ENCODE measurements at regions not wholly inside any gene's neighbourhood (a gene's known extent, or its start where the extent isn't known, plus 50 kb on each side); places are given as distances from the start of the nearest gene placed in this dataset.
"Not testable (repeated sequence)": the region's sequence is repeated elsewhere in the genome, so short reads cannot be mapped to it uniquely, and the experiment has no call there.

DNA sequence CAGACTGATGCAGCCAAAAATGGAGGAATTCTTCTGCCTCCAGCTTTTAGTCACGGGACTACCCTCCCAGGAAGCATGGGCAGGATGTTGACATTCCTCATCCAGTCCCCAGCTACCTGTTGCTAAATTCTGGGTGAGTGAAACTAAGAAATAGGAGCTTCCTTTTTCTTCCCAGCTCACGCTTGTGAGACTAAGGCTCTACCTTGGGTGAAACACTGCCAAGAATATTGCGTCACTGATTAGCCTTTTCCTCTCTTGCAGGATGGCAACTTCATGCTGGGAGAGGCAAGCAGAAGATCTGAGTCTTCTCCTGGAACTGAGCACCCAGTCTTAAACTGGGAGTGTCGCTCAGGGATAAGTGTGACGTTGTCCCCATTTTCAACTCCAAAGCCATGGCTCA is 59.7 kb downstream of the RNU2-63P start:
- DNase-seq: not testable (repeated sequence)

DNA sequence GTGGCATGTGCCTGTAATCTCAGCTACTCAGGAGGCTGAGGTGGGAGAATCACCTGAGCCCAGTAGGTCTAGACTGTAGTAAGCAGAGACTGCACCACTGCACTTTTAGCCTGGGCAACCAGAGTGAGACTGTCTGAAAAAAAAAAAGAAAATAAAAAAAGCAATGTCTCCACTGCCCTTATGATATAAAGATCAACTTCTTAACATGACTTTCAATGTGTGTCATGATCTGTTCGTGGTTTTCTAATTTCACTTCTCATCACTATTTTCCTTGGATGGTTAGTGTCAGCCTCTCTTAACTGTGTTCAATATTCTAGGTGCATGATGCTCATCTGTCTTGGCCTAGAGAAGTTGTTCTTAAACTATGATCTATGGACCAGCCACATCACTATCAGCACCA is 67.3 kb downstream of the RNU2-63P start:
- not testable (repeated sequence) for DNase-seq

DNA sequence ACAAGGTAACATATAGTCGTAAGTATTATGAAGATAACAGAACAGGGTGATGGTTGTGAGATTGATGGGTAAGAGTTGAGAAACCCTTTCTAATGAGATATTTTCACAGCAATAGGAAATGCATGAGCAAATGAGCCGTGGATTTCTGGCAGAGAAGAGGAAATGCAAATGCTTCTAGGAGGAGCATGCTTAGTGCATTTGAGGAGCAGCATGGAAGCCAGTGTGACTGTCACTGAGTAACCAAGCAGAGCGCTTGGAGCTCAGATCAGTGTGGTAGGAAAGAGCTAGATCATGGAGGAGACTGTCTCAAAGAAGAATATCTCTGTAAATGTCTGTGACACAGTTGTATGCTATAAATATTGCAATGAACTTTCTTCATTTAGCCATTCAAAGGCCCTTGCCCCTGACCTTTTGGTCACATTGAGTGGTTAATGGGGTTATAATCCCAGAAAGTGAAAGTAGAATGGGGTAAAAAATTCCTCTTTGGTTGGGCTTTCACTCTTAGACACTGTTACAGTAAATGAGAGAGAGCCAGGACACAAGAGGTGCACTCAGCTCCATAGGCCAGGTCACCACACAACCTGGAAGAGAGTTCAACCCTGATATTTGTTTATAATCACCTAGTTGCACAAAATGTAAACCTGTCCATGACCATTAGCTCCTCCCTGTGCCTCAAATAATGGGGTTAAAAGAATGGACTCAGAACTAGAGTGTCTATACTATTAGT is 69.5 kb downstream of the RNU2-63P start:
- not testable (repeated sequence) for DNase-seq

DNA sequence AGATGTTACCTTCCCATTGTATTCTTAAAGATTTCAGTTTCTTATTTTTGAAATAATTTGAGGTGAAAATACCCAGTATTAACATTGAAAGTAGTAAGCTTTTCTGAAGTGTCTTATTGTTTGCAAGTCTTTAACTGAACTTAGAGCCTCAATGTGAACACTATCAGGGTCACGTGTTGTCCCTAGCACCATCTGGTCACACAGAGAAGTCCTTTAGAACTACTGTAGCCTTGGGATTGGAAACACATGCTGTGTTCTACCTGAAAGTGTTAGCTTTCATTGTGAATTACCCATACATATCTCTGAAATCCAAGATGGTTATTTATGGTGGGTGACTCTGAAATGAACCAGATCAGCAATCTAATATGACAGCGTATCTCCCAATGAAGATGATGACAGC is 77.0 kb downstream of the RNU2-63P start:
- not testable (repeated sequence) for DNase-seq

DNA sequence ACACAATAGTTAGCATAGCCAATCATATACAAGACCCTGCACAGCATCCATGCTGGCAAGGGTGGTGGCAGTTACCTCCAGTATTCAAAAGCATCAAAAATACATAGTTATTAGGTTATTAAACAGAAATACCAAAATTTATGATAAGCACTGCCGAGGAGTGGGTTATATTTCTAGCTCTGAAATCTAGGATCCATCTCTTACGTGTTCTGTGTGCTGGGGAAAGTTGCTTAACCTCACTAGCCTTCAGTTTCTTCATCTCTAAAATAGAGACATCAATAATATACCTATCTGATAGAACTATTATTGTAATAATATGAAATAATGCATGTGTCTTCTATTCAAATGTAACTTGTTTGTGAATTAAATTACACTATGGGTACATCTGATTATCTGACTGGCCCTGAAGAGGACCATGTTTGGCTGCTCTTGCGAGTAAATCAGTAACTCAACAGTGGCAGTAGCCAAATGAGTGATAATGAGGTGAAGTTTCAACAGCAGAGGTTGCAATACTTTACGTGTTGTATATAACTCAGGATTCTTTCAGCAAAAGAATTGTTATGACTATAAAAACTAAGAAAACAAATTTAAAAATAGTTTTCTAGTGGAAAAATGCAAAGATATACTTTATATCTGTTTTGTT is 93.5 kb upstream of the RGPD2 start:
- not testable (repeated sequence) for DNase-seq

DNA sequence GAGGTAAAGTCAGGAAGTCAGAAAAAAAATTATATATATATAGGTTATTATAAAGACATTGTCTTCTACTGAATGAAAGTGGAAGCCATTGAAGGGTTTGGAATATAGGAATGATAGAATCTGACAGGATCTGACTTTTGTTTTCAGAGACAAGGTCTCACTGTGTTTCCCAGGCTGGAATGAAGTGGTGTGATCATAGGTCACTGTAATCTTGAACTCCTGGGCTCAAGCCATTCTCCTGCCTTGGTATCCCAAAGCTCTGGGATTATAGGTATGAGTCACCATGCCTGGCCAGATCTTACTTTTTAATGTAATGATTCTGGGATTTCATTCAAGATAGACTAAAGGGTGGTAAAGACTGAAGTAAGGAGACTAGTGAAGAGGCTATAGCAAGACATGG is 91.6 kb upstream of the RGPD2 start:
- not testable (repeated sequence) for DNase-seq

DNA sequence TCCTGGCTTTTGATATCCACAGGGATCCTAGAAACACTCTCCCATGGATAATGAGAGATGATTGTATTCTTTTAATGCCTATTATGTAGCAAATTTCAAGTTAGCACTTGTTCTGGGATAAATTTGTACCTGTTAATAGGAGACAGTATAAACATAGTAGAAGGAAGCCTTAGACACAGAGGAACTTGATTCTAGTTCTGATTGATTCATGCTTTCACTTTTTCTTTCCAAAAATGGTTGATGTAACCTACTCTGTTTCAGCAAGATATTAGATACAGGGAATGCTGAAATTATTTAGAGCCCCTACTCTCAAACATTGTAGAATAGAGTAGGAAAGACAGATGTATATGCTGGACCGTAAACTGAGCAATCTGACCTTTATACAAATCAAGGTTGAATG is 85.3 kb upstream of the RGPD2 start:
- DNase-seq: not testable (repeated sequence)

DNA sequence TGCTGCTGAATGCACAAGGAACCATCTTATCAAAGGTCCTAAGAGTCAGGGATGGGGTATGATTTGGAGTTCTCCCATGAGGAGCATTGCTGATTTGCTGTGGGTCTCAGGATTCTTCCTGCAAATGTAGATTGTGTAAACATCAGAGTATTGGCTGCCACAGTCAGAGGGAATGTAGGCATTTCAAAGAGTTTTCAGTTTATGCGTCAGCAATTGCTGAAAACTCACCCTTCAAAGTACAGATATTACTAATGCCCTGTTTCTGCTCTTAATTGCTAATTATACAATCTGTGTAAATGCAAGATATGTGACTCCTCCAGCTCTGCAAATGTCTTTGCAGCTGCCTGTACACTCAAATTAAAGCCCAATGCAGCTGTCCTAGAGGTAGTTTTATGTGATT is 83.4 kb upstream of the RGPD2 start:
- DNase-seq: peak; percentile 5

DNA sequence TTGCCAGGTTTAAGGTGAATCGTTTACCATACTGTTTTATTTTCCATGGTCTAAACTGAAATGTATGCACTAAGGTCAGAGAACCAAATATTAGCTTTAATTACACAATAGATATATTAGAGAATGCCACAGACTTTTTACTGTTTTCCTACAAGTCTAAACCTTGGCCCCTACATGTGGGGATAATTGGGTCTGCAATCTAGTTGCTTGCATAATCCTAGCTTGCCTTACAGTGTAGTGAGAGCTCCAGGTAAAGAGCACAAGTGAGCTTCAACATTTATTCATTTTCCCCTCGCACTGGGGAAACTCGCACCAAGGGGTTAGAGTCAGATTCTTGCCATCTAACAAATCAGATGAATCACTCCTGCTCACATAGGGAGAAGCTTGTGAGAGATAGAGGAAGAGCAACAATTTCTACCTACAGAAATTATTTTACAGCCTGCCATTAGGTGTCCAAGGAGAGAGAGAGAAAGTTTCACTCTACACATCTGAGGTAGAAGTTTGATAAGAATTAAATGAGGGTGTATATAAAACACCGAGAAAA is 82.0 kb upstream of the RGPD2 start:
- DNase-seq: not testable (repeated sequence)

DNA sequence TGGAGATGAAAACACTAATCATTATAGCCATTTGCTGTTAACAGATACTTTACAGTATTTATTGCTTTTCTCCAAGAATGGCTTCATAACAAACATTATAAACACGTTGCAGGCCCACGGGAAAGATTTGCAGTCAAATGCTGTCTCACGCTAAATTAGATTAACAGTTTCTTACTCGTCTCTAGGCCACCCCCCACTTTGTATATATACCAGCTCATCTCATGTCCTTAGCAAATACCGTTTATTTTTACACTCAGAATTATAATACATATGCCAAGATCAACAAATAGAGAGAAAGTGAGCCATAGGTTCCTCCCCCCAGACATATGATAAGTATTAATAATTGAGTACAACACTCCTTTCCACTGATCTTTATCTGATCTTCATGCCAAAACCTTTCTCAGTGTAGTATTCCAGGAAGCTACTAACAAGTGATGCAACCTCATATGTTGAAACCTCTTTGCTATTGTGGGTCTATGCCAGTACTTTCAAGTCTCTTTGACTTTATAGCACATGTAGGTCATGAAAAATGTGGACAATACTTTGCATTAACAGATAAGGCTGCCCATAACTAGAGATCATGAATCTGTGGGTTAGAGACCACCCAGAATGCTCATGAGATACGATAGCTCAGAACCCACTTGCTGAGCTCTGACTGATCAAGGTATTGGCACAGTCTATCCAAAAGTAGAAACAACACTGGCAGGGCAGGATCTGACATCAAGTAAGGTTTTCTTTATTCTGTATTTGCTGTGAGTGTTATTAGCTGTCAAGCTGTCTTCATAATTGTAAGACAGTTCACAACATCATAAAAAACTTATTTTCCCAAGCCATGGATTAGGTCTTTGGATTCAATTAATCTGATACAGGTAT is 77.9 kb upstream of the RGPD2 start:
- DNase-seq: not testable (repeated sequence)

DNA sequence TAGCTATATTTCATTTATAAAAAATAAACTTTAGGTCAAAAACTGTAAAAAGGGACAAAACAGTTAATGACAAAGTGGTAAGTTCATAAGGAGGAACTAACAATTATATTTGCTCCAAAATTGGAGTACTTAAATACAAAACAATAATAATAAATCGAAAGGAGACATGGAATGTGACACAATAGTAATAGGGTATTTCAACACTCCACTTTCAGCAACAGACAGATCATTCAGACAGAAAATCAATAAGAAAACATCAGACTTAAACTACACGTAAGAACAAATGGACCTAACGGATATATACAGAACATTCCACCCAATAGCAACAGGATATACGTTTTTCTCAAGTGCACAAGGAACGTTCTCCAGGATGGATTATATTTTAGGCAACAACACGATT is 58.1 kb upstream of the RGPD2 start:
- DNase-seq: not testable (repeated sequence)
